ENCODE measurements at regions not wholly inside any gene's neighbourhood (a gene's known extent, or its start where the extent isn't known, plus 50 kb on each side); places are given as distances from the start of the nearest gene placed in this dataset.

DNA sequence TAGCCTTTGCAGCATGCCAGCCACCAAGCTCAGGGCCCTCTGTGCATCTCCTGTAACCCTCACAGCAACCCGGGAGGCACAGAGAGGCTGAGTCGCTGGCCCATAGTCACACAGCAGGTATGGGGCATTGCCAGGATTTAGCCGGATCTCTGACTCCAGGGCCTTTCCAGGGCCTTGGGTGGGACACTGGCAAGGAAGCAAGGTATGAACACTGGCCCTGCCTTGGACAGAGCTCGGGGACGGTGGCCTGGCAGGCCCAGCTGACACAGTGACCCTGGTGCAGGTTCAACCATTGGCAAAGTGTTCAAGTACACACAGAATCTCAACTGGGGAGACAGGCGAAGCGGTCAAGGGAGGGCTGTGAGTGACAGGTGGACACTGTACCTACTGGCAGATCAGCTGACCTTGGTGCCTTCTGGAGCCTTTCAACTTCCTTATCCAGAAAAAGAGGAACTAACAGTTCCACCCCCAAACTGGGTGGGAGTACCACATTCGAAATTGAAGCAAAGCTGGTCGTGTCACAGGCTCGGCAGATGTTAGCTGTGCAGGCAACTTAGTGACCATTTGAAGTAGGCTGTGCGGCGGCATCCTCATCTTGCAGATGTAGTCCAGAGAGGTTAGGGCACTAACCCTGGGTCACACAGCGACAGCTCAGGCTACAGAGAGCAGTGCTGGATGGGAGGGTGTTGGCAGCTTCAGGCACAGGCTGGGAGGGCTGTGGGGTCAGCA, 287.4 kb downstream of the SEC14L1 start:
- TF ChIP-seq, protein P1, sequence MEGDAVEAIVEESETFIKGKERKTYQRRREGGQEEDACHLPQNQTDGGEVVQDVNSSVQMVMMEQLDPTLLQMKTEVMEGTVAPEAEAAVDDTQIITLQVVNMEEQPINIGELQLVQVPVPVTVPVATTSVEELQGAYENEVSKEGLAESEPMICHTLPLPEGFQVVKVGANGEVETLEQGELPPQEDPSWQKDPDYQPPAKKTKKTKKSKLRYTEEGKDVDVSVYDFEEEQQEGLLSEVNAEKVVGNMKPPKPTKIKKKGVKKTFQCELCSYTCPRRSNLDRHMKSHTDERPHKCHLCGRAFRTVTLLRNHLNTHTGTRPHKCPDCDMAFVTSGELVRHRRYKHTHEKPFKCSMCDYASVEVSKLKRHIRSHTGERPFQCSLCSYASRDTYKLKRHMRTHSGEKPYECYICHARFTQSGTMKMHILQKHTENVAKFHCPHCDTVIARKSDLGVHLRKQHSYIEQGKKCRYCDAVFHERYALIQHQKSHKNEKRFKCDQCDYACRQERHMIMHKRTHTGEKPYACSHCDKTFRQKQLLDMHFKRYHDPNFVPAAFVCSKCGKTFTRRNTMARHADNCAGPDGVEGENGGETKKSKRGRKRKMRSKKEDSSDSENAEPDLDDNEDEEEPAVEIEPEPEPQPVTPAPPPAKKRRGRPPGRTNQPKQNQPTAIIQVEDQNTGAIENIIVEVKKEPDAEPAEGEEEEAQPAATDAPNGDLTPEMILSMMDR (IDR thresholded peaks at IDR 0.05), result no peak
- TF ChIP-seq POLR2AphosphoS5 (IDR thresholded peaks at IDR 0.05) (no peak), POLR2A (IDR thresholded peaks at IDR 0.05) (no peak), EP300 (IDR thresholded peaks at IDR 0.05) (no peak)

All from stomach (tissue), 4 donors.